GM18502 (cell line): ENCODE measurements at regions not wholly inside any gene's neighbourhood (a gene's known extent, or its start where the extent isn't known, plus 50 kb on each side); places are given as distances from the start of the nearest gene placed in this dataset.
"Not testable (repeated sequence)": the region's sequence is repeated elsewhere in the genome, so short reads cannot be mapped to it uniquely, and the experiment has no call there.

Source experiments
- ATAC-seq: cut with Tn5 transposase; IDR thresholded peaks from one replicate; pipeline ENCODE4 v1.9.1; 2021; ENCODE audit warnings: mild to moderate bottlenecking; ENCODE audit not compliant: unreplicated experiment, poor library complexity

DNA sequence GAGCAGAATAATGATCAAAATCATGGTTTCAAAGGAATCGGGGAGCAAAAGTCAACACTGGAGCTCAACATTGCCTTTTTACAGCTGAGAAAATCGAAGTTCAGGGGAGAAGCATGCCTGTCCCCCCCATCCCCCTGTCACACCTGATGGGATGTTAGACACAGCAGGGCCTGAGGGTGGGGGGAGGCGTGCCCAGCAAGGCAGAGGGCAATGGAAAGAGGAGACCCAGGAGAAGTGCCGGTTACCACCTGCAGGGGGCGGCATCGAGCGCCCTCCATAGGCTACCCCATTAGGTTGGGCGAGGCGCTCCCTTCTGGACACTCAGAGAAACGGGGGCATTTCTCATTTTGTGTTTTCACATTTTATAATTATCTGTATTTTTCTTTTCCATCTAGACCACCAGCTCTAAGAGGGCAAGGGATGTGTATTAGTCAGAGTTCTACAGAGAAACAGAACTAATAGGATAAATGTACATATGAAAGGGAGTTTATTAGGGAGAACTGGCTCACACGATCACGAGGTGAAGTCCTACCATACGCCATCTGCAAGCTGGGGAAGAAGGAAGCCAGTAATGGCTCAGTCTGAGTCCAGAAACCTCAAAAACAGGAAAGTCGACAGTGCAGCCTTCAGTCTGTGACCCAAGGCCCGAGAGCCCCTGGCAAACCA lies 271.3 kb downstream of the LRATD1 start:
- peak; percentile 99 for ATAC-seq

DNA sequence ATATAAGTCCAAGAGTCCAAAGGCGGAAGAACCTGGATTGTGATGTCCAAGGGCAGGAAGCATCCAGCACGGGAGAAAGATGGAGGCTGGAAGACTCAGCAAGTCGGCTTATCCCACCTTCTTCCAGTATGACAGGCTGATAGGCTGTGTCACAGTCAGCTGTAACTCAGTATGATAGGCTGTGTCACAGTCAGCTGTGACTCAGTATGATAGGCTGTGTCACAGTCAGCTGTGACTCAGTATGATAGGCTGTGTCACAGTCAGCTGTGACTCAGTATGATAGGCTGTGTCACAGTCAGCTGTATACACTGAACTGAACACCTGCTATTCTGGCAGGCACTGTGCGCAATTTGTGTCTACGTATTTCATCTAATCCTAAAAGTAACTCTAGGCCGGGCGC lies 271.9 kb downstream of the LRATD1 start:
- ATAC-seq, result not testable (repeated sequence)

DNA sequence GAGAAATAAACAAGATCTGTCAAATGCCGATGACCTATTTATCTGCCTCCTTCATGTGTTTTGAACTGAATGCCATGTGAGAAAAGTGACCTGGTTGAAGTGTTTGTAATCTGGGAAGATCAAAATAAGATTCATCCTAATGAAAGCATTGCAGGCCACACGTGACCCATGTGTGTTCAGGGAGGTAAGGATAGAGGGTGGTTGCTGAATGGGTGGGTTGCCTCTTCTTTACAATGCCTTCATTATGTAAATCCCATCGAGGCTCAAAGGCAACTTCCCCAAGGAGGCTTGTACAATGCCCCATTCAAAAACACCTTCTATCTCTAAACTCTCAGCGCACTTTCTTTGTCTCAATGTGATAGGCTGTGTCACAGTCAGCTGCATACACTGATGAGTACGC lies 273.1 kb downstream of the LRATD1 start:
- ATAC-seq, result no peak

DNA sequence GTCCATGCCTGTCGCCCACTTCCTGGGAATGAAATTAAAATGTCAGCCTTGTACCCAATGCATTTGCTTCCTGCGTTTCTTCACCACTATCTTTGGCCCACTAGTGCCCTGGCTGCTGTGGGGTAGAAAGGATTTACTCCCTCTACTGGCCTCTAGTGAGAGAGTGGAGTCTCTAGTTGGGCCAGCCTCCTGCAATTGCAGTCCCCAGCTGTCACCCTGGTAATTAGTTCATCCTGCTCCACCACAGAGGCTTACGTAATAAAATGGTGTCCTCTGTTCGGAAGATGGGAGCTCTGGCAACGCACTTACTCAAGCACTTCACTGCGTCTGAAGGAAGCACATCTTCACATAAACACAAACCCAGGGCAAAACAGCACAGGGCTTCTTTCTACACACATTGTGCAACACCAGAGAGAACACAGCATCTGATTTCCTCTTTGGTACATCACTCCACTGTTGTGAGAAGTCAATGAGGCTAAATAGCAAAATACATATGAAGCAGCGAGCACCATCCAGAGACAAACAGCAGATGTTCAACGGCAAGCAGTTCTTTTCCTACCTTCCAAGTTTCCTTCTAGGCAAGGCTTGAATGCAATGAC lies 274.6 kb downstream of the LRATD1 start:
- ATAC-seq, result no peak

DNA sequence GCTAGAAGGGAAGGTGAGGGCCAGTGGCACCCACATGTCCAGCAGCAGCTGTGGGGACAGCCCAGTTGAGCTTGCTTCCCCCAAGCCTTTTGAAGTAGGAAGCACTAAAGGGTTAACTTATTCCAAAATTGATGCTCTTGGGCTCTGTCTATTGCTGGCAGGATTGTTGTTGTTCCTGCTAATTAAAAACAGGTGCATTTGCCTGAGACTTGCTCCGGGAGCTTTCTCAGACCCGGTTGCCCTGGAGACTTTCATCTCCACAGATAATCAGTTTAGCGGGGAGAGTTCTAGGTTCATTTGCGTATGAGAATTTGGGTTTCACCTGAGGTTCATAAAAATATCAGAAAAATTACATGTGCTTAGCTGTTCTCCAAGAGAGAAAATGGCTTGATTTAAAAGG lies 277.3 kb downstream of the LRATD1 start:
- ATAC-seq, result no peak

DNA sequence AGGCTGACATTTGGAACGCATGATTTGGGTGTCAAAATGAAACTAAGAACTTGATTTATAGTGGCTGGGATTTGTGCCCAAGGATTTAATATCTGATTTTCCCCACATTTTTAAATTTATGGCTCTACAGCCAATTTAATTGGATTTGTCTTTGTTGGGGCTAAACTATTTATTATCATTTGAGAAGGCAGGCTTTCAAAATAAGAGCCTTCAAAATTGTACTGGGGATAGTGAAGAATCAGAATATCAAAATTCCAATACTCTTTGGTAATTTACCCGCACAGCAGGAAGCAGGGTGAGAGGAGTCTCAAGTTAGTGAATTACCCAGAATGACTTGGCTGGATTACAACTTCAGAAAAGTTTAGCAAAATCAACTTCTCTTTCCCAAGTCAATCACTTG lies 278.1 kb downstream of the LRATD1 start:
- no peak for ATAC-seq

DNA sequence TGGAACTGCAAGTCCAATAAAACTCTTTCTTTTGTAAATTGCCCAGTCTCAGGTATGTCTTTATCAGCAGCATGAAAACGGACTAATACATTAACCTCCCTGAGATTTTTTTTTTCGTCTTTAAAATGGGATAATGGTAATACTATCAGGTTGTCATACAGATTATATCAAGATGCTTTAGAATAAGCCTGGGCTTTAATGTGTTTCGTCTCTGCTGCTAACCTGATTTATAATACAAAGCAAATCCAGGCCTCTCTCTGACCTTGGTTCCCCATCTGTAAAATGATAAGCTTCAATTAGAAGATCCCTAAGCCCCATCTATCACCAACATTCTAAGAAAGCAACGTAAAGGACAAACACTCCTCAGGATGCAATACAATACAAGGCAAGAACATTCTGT lies 283.5 kb downstream of the LRATD1 start:
- no peak for ATAC-seq

DNA sequence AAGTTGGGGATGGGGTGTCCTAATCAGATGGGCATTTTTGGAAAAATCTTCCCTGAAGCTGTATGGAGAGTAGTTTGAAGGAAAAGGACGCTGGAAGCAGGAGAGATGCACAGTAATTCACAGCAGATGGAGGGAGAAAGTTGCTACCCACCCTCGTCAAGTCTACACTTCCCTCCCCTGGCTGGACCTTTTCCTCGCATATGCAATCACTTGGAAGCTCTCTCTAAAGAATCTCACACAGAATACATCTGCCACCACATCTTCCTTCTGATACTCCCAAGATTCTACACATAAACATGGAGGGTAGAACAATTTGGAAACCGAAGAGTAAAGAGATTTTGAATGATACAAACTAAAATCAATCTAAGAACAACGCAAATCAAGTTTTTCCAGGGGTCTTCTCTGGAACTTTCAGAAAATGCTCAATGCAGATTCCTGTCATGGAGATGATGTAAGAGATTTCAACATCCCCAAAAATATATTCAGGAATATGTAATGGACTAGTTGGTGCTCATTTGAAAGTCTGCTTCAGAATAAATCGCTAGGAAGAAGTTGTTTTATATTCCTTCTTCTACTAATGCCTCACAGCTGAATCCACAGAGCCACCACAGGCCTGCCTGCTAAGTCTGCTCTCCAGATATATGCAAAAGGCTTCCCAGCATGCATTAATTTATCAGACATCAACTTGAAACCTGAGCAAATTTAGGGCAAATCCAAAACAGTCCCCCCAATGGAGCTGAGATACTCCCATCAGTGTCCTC lies 291.5 kb downstream of the LRATD1 start:
- no peak for ATAC-seq

DNA sequence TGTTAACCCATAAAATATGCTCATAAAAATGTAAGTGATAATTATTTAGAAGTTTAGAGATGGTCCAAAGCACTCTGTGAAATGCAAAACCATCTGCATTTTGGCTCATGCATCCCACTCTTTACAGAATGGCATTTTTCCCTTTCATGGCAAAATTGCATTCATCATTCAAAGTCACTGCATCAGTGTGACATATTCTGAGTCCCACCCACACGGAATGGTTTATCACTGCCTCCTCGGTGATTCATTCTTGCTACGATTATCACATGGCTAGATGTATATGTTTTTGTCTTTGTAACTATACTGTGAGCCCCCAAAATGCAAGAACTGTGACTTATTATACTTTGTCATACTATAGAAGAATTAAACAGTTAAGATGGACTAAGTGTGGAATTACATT lies 293.0 kb downstream of the LRATD1 start:
- ATAC-seq, result no peak

DNA sequence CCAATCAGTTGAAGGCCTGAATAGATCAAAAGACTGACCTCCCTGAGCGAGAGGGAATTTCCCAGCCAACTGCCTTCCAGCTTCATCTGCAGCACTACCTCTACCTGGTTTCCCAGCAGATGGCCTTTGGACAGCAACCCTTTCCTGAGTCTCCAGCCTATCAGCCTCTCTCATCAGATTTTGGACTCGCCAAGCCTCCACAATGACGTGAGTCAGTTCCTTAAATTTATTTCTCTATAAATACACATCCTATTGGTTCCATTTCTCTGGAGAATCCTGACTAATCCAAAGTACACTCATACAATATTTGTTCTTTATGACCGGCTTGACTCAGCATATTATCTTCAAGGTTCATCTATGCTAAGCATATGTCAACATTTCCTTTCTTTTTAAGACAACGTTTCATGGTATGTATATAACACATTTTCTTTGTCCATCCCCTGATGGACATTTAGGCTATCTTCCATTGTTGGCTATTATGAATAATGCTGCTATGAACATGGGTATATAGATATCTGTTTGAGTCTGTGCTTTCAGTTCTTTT lies 294.6 kb downstream of the LRATD1 start:
- no peak for ATAC-seq

DNA sequence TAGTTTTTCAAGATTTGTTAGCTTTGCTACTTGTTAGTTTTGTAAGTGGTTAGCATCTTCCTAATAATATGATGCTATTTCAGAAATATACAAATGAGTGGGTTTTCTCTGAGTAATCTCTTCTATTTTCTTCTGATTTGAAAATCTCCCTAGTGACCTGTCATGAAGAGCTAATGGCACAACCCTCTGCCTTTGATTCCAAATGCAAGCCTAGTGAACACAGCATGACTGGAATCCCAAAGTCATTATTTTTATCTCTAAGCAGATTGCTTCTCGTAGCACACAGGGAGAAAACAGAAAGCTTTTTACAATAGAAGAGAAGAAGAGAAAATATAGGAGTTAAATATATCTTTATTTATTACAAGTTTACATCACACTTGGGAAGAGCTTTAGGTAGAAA lies 295.5 kb downstream of the LRATD1 start:
- ATAC-seq, result no peak

DNA sequence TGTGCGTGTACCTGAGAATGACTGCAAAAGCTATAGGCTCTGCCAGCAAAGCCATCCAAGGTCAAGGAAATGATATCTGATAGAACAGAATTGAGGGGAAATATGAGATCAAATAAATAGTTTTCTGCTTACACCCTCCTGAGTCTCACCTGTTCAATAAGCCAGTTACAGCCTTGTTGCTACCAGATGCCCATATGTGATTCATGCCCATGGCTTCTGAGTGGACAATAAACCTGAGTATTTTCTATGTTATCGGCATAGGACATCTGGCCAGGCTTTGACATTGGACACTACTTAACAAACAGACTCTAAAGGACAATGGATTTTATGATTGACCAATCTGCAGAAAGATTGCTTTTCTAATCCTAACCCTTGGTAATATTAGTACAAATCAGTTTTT lies 297.9 kb downstream of the LRATD1 start:
- no peak for ATAC-seq

DNA sequence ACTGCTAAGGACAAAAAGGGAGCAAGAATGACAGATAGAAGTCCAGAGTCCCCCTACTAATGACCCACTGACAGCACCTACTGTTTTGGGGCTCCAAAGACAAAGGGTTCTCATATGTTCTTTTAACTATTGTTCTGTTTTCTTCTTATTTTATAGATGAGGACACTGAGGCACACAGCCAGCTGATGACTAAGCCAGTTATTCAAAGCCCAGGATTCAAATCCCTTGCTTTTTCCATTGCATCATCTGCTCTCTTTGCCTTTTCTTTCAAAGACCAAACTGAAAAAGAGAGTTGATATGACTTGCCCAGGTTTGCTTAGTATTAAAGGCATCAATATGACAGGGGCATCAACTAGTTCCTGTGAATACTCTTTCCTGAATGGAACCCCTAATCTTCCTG lies 299.8 kb downstream of the LRATD1 start:
- ATAC-seq, result no peak

DNA sequence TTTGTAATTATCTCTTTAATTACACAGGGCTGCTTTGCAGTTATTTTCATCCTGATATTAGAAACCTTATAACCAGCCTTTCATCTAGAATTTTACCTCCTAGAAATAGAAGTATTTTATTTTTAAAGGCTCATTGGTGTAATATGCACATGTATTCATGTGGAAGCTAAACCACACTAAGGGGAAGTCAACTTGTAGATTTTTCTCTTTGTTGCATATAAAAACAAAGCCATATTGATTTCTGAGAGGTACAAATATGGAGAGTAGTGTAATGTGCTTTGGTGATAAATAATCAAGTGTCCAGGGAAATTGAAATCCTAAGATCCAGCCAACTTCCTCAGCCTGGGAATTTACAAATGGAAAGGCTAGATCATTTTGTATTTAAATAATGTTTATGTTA lies 301.2 kb downstream of the LRATD1 start:
- no peak for ATAC-seq

DNA sequence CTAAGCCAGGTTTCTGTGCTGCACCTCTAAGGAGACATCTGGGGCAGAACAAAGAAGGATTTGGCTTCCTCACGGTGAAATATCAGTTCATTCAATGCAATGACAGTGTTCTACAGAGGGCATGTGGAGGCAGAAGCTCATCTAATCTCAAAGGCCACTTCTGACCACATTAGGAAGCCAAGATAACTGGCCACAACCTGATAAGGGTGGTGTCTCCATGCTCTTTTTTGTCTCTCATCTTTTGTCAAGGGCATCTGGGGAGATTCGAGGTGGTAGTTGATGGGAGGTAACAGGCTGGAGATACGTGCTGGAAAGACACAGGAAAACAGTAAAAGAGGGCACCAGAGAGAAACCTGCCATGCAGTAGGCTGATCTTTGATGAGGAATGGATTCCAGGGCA lies 303.9 kb downstream of the LRATD1 start:
- ATAC-seq, result no peak

DNA sequence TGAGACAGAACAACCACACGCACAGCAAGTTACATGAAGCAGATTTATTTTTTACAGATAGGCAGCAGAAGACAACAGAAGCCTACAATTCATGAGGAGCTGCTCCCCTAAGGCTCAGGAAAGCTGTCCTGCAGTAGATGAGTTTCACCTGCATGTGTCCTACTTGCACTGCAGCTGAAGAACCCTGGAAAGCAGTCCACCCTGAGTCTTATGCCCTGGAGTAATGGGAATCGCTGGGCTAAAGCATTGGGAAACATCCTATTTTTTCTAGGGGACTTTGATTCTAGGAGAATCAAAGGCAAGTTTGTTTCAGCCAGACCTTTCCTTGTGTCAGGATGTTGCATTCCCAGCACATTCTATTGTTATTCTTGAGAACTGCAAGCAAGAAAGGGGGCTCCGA lies 304.8 kb downstream of the LRATD1 start:
- ATAC-seq, result no peak

DNA sequence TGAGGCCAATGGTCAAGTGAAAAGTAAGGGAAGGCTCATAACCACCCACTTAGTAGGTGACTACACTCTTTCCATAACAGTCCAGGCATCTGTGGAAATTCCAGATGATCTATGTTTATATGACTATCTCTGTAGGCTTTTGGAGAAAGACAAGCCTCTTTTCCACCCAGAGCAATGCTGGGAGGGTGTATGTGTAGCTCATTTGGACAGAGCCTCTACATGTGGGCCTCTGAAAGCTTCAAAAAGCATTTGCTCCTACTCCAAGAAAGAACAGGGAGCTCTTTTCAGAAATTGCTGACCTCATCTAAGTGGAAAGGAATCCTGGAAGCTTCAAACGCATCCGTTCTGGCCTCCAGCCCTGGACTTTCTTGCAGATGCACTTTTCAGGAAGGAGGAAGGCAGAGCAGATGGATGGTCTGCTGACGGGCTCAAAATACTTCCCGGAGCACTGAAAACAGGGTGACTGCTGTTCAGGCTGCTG lies 308.7 kb downstream of the LRATD1 start:
- ATAC-seq, result no peak

DNA sequence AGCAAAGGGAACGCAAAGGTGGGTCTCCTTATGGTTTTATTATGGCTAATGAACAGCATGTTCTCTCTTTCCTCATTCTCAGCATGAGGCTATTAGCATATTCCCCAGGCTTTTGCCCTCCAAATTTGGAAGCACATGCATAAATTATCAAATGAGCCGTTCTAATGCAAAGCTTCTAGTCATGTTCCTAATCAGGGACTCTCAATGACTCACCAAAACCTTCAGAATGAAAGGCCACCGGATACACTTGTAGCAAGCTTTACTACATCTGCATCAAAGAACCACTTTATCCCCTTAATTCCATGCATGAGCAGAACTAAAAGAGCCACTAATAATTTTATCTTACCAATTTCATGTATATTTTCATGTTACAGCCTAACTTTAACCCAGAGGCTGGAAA lies 310.5 kb downstream of the LRATD1 start:
- ATAC-seq, result no peak

DNA sequence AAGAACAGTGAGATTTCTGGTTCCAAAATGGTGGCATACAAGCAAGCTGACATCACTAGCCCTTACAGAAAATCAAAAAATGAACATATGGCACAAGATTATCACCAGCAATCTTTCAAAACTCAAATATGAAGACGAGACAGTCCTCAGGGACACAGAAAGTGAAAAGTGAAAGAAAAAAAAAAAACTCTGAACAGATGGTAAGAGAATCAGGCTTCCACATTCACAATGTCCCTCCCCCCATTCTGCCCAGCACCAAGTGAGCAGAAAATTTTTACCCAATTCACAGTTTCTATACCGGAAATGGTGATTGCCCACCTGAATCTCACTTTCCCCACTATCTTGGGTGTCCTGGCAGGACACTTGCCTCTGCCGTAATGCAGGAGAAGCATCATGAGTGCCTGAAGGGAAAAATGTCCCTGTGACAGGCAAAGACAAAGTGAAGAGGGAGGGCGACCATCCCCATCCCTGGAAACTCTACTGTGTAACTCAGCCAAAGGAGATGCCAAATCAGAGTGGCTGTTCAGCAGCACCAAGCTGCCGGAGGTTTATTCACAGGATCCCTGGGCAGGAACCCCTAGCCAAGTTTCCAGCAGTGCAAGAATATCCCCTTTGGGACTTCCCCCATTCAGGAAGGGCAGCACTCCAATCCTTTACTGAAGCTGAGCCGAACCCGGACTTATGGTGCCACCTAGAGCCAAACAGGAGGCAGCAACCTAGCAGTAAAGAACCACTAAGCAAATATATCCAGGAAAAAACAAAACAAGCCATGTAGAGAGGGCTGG lies 312.2 kb downstream of the LRATD1 start:
- ATAC-seq, result peak; percentile 65

DNA sequence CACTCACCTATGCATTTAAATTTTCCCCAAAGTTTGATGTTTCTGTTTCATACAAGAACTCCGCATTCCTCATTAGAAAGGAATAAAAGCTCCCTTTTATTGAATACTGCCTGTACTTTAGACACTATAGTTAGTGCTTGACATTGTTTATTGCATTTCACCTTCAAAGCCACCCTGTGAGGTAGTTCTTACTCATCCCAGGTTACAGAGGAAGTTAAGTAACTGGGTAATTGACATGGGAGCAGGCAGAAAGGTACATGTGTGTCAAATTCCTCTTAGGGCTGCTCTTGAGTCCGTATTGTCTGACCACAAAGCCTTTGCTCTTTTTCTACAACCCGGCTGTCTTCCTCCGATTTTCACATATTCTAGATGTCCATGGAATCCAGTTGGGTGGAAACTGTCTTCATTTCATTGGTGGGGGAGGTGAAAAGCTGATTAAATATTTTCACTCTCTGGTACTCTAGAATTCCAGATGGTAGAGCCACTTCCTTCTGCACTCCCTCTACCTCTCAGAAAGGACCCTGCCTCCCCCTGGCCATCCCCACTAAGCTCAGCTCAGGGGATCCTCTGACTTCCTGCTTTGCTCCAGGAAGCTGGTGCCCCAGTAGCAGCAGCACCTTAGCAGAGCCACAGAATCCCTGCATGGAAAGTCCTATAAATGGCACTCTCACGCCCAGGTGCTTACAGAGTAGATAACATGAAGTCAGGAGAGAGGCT lies 319.2 kb downstream of the LRATD1 start:
- ATAC-seq, result no peak
